ENCODE measurements at regions not wholly inside any gene's neighbourhood (a gene's known extent, or its start where the extent isn't known, plus 50 kb on each side); places are given as distances from the start of the nearest gene placed in this dataset.
"Not testable (repeated sequence)": the region's sequence is repeated elsewhere in the genome, so short reads cannot be mapped to it uniquely, and the experiment has no call there.

DNA sequence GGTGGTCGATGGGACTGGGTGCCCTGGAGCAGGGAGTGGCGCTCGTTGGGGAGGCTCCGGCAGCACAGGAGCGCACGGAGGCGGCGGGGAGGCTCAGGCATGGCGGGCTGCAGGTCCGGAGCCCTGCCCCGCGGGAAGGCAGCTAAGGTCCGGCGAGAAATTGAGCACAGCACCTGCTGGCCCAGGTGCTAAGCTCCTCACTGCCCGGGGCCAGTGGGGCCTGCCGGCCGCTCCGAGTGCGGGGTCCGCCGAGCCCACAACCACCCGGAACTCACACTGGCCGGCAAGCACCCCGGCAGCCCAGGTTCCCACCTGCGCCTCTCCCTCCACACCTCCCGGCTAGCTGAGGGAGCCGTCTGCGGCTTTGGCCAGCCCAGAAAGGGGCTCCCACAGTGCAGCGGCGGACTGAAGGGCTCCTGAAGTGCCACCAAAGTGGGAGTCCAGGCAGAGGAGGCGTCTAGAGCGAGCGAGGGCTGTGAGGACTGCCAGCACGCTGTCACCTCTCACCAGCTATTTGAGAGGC lies 88.8 kb upstream of the EEF2KMT start:
- DNase-seq (ENCODE audit: extremely low spot score, insufficient read length, low read depth) (no peak), FAIRE-seq (no peak)

DNA sequence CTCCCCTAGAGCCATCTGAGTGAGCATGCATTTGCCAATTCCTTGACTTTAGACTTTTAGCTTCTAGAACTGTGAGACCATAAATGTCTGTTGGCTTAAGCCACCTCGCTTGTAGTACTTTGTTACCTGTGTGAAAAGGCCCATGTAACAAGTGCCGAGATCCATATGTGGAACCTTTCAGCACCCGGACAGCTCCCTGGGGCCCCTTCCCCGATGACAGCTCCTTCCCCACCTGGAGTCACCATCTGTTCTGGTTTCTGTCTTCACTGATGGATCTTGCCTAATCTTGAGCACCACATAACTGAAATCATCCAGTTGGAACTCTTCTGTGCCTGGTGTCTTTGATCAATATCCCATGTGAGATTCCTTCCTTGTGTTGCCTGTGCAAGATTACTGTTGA lies 78.9 kb upstream of the EEF2KMT start:
- DNase-seq (ENCODE audit: extremely low spot score, insufficient read length, low read depth), result no peak
- FAIRE-seq, result no peak

- FAIRE-seq (no peak), DNase-seq (ENCODE audit: extremely low spot score, insufficient read length, low read depth) (no peak)
Observed at GRCh38 chr16:5175266-5175665, 77.7 kb upstream of the EEF2KMT start.

GRCh38 chr16:5166486-5166885 lies 68.9 kb upstream of the EEF2KMT start:
- DNase-seq (ENCODE audit: extremely low spot score, insufficient read length, low read depth) (no peak), FAIRE-seq (no peak)

GRCh38 chr16:5165429-5165828 lies 67.8 kb upstream of the EEF2KMT start:
- not testable (repeated sequence) for FAIRE-seq

GRCh38 chr16:5162801-5163200 lies 65.2 kb upstream of the EEF2KMT start:
- DNase-seq (ENCODE audit: extremely low spot score, insufficient read length, low read depth); FAIRE-seq: not testable (repeated sequence)

More at GRCh38 chr16:5165429-5165828, 67.8 kb upstream of the EEF2KMT start:
- DNase-seq (ENCODE audit: extremely low spot score, insufficient read length, low read depth), result not testable (repeated sequence)

DNA sequence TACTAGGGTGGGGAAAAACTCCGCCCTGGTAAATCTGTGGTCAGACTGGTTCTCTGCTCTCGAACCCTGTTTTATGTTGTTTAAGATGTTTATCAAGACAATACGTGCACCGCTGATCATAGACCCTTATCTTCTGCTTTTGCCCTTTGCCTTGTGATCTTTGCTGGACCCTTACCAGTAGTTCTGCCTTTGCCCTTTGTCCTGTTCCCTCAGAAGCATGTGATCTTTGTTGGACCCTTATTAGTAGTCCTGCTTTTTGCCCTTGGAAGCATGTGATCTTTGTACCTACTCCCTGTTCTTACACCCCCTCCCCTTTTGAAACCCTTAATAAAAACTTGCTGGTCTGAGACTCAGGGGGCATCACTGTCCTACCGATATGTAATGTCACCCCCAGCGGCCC lies 64.3 kb upstream of the EEF2KMT start:
- not testable (repeated sequence) for FAIRE-seq; DNase-seq (ENCODE audit: extremely low spot score, insufficient read length, low read depth)

DNA sequence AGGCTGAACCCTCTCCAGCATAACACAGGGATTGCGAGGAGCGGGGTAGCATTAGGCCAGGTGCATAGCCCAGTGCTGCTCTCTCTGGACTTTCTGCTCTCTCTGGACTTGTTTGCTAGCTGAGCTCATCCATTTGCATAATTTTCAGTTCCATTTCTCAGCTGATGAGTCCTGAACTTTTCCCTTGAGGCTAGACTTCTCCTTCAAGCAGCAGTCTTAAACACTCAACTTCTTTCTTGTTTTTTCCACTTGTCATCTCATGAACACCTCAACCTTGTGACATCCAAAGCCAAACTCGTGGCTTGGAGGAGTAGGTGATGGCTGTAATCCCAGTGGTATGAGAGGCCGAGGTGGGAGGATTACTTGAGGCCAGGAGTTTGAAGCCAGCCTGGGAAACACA lies 62.4 kb upstream of the EEF2KMT start:
- not testable (repeated sequence) for DNase-seq (ENCODE audit: extremely low spot score, insufficient read length, low read depth)
- peak; percentile 46 for FAIRE-seq

DNA sequence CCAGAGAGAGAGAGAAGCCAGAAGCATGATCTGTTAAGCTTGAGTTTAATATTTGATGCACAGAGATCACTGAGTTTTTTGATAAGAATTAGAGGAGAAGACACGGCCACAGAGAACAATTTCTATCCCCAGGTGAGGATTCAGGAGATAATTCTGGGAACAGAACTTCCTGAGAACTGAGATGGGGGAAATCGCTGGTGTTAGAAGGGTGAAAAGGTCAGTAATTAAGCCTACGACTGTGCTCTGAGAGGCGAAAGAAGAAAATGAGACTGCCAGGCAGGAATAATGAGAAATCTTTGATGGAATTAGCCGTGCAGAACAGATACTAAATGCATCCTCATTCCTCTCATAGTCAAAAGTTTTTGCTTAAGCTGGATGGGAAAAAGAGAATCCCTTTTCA lies 61.9 kb upstream of the EEF2KMT start:
- DNase-seq (ENCODE audit: extremely low spot score, insufficient read length, low read depth); FAIRE-seq: not testable (repeated sequence)

GRCh38 chr16:5158494-5158893 lies 60.9 kb upstream of the EEF2KMT start:
- DNase-seq (ENCODE audit: extremely low spot score, insufficient read length, low read depth) (no peak), FAIRE-seq (no peak)

DNA sequence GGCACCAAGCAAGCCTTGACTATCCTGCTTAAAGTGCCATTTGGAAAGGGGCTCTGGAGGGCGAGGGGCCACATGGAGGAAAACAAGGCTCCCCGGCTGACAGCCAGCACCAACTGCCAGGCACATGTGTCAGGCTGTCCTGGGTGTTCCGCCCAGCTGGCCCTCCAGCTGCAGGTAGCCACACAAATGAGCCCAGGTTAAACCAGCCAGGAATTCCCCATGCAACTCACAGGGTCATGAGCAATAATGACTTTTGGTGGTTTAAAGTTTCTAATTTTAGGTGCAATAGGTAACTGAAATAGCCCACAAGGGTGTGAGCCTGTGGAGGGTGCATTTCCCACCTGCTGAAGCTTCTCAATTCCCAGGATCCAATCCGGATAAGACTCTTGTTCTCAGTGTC lies 58.9 kb upstream of the EEF2KMT start:
- not testable (repeated sequence) for DNase-seq (ENCODE audit: extremely low spot score, insufficient read length, low read depth); FAIRE-seq

GRCh38 chr16:5154006-5154405 lies 56.4 kb upstream of the EEF2KMT start:
- FAIRE-seq; DNase-seq (ENCODE audit: extremely low spot score, insufficient read length, low read depth): not testable (repeated sequence)

GRCh38 chr16:5151409-5151808 lies 53.8 kb upstream of the EEF2KMT start:
- not testable (repeated sequence) for FAIRE-seq; DNase-seq (ENCODE audit: extremely low spot score, insufficient read length, low read depth)
